Nephron (organoid): ENCODE measurements at regions not wholly inside any gene's neighbourhood (a gene's known extent, or its start where the extent isn't known, plus 50 kb on each side); places are given as distances from the start of the nearest gene placed in this dataset.
"Not testable (repeated sequence)": the region's sequence is repeated elsewhere in the genome, so short reads cannot be mapped to it uniquely, and the experiment has no call there.

Source experiments
- H3K27ac Mint-ChIP-seq, 3 experiments: 2 replicates each; pipeline ENCODE4 v1.8.0; 2020; ENCODE audit warnings: mixed read lengths in 3 of 3, mild to moderate bottlenecking in 2 of 3, moderate library complexity in 1 of 3
- H3K27me3 Mint-ChIP-seq: 2 replicates; pipeline ENCODE4 v1.8.0; 2021; ENCODE audit warnings: low read depth, mild to moderate bottlenecking, moderate library complexity, mixed read lengths
- H3K36me3 Mint-ChIP-seq: 2 replicates; pipeline ENCODE4 v1.8.0; 2020; ENCODE audit warnings: low read depth, mixed read lengths
- H3K4me1 Mint-ChIP-seq: 2 replicates; pipeline ENCODE4 v1.8.0; 2020; ENCODE audit warnings: mixed read lengths
- H3K4me3 Mint-ChIP-seq, 3 experiments: 2 replicates each; pipeline ENCODE4 v1.8.0; 2020; ENCODE audit warnings: mild to moderate bottlenecking in 3 of 3, mixed read lengths in 3 of 3, moderate library complexity in 2 of 3
- H3K9me3 Mint-ChIP-seq: 2 replicates; pipeline ENCODE4 v1.8.0; 2020; ENCODE audit warnings: mixed read lengths
- TF ChIP-seq, protein P1 (sequence below), 3 experiments: fragments of 200-600 bp; sonication (generic); IDR thresholded peaks; one replicate each; pipeline ENCODE4 v1.5.0; 2021; ENCODE audit warnings: antibody characterized with exemption in 3 of 3; ENCODE audit not compliant: unreplicated experiment in 3 of 3

DNA sequence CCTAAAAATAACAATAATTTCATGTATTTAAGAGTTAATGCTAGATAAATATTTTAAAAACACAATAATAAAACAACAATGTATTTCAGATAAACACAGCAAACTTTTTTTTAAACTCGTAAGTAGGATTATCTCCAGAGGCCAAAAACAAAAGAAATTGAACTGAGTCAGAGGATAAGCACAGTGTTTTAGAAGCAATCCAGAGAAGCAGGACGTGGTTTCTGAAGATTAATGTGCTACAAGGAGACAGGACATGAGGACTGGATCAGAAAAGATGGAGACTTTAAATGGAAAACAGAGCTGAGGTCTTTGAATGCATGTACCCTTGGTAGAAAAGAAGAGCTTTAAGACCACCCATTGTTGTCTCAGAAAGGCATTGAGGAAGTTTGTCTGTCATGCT is 491.2 kb upstream of the TLE4 start:
- TF ChIP-seq, protein P1, sequence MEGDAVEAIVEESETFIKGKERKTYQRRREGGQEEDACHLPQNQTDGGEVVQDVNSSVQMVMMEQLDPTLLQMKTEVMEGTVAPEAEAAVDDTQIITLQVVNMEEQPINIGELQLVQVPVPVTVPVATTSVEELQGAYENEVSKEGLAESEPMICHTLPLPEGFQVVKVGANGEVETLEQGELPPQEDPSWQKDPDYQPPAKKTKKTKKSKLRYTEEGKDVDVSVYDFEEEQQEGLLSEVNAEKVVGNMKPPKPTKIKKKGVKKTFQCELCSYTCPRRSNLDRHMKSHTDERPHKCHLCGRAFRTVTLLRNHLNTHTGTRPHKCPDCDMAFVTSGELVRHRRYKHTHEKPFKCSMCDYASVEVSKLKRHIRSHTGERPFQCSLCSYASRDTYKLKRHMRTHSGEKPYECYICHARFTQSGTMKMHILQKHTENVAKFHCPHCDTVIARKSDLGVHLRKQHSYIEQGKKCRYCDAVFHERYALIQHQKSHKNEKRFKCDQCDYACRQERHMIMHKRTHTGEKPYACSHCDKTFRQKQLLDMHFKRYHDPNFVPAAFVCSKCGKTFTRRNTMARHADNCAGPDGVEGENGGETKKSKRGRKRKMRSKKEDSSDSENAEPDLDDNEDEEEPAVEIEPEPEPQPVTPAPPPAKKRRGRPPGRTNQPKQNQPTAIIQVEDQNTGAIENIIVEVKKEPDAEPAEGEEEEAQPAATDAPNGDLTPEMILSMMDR (IDR thresholded peaks at IDR 0.05; ENCODE audit: unreplicated experiment in 3 of 3): no peak
- Mint-ChIP-seq H3K4me3 (no peak overlapping the region), H3K27me3 (no peaks in the 10 kb centered on the region), H3K4me1 (no peaks in the 10 kb centered on the region), H3K9me3 (peaks cover 10% of the 10 kb centered on the region), H3K27ac (no peak overlapping the region), H3K36me3 (no peaks in the 10 kb centered on the region)

DNA sequence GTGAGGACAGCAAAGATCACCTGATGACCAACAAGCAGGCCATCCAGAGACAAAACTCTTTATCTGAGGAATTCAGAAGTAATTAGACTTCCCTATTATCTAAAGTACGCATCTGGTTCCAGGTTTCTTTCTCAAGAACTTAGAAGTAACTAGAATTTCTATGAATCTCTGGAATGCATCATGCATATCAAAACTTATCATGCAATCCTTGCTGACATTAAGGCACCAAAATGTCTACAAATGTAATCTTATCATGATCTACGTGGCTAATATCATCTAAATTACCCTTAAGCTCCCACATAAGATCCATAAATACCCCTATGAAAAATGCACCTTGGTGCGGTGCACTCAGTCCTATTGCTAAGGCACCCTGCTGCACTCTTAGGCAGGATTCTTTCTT is 488.1 kb upstream of the TLE4 start:
- Mint-ChIP-seq H3K27me3 (no peaks in the 10 kb centered on the region), H3K4me3 (no peak overlapping the region), H3K4me1 (no peaks in the 10 kb centered on the region), H3K27ac (no peak overlapping the region), H3K9me3 (peaks cover 9% of the 10 kb centered on the region), H3K36me3 (no peaks in the 10 kb centered on the region)
- TF ChIP-seq, protein P1 (IDR thresholded peaks at IDR 0.05; ENCODE audit: unreplicated experiment in 3 of 3): no peak

DNA sequence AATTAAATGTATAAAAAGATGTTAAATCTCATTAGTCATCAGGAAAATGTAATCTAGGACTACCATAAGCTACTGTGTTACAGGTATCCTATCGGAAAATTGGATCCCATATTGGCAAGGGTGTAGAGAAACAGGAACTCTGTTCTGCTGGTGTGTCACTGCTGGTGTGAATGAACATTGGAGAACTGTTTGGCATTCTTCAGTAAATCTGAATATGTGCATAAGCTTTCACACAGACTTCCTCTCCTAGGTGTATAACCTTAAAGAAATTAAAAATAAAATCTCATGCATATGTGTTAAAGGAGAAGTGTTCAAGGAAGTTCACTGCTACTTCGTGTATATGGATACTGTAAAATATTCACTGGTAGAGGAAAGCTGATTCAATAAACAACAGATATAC is 484.6 kb upstream of the TLE4 start:
- H3K27me3 Mint-ChIP-seq: no peaks in the 10 kb centered on the region
- H3K36me3 Mint-ChIP-seq: peaks cover 4% of the 10 kb centered on the region
- H3K4me3 Mint-ChIP-seq: no peak overlapping the region
- TF ChIP-seq, protein P1 (IDR thresholded peaks at IDR 0.05; ENCODE audit: unreplicated experiment in 3 of 3): no peak
- peaks cover 18% of the 10 kb centered on the region for H3K9me3 Mint-ChIP-seq
- no peaks in the 10 kb centered on the region for H3K4me1 Mint-ChIP-seq
- H3K27ac Mint-ChIP-seq: no peak overlapping the region

DNA sequence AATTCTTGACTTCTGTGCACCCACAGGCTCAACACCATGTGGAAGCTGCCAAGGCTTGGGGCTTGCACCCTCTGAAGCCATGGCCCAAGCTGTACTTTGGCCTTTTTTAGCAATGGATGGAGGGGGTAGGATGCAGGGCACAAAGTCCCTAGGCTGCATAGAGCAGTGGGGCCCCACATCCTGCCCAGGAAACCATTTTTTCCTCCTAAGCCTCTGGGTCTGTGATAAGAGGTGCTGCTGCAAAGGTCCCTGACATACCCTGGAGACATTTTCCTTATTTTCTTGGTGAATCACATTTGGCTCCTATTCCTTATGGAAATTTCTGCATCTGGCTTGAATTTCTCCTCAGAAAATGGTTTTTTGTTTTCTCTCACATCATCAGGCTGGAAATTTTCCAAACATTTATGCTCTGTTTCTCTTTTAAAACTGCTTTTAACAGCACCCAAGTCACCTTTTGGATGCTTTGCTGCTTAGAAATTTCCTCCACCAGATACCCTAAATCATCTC is 482.7 kb upstream of the TLE4 start:
- TF ChIP-seq, protein P1 (IDR thresholded peaks at IDR 0.05; ENCODE audit: unreplicated experiment in 3 of 3): no peak
- Mint-ChIP-seq H3K4me1 (no peaks in the 10 kb centered on the region), H3K27ac (no peak overlapping the region), H3K27me3 (no peaks in the 10 kb centered on the region), H3K9me3 (peaks cover 16% of the 10 kb centered on the region), H3K36me3 (peaks cover 4% of the 10 kb centered on the region), H3K4me3 (no peak overlapping the region)

DNA sequence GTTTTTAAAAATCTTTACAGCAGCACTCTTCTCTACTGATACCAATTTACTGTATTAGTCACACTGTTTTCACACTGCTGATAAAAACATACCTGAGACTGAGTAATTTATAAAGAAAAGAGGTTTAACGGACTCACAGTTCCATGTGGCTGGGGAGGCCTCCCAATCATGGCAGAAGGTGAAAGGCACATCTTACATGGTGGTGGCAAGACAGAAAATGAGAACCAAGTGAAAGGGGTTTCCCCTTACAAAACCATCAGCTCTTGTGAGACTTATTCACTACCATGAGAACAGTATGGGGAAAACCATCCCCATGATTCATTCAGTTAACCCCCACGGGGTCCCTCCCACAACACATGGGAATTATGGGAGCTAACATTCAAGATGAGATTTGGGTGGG is 481.9 kb upstream of the TLE4 start:
- H3K36me3 Mint-ChIP-seq, H3K4me3 Mint-ChIP-seq, H3K4me1 Mint-ChIP-seq, H3K27ac Mint-ChIP-seq, H3K27me3 Mint-ChIP-seq: not testable (repeated sequence)
- peaks cover 16% of the 10 kb centered on the region for H3K9me3 Mint-ChIP-seq

DNA sequence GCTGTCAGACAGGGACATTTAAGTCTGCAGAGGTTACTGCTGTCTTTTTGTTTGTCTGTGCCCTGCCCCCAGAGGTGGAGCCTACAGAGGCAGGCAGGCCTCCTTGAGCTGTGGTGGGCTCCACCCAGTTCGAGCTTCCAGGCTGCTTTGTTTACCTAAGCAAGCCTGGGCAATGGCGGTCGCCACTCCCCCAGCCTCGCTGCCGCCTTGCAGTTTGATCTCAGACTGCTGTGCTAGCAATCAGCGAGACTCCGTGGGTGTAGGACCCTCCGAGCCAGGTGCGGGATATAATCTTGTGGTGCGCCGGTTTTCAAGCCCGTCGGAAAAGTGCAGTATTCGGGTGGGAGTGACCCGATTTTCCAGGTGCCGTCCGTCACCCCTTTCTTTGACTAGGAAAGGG is 468.5 kb upstream of the TLE4 start:
- H3K9me3 Mint-ChIP-seq: peaks cover 25% of the 10 kb centered on the region
- not testable (repeated sequence) for H3K27ac Mint-ChIP-seq, H3K36me3 Mint-ChIP-seq, H3K4me1 Mint-ChIP-seq, H3K27me3 Mint-ChIP-seq, H3K4me3 Mint-ChIP-seq

DNA sequence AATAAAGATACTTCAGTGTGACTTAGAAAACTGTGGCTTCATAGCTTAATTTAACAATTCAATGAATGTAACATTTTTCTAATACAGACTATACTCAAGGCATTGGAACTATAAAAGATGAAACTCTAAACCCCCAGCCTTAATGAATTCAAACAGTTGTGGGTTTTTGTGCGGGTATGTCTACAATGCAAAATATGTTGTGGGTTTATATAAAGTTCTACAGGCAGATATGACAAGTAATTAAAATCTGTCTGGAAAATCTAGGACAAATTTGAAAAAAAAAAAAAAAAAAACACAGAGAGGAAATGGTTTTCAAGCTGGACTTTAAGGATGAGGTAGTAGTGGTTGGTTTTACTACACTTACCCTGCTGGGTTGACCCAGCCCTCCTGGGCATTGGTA is 467.5 kb upstream of the TLE4 start:
- TF ChIP-seq, protein P1 (IDR thresholded peaks at IDR 0.05; ENCODE audit: unreplicated experiment in 3 of 3): no peak
- H3K27me3 Mint-ChIP-seq: no peaks in the 10 kb centered on the region
- no peak overlapping the region for H3K27ac Mint-ChIP-seq
- H3K36me3 Mint-ChIP-seq: peaks cover 5% of the 10 kb centered on the region
- H3K9me3 Mint-ChIP-seq: peaks cover 32% of the 10 kb centered on the region
- no peak overlapping the region for H3K4me3 Mint-ChIP-seq
- no peaks in the 10 kb centered on the region for H3K4me1 Mint-ChIP-seq
